OCI-LY7 (cell line): ENCODE measurements at regions not wholly inside any gene's neighbourhood (a gene's known extent, or its start where the extent isn't known, plus 50 kb on each side); places are given as distances from the start of the nearest gene placed in this dataset.

Source experiments
- CTCF ChIP-seq: fragments of 200-600 bp; sonication (generic); conservative IDR thresholded peaks from 2 replicates; pipeline ENCODE4 v1.5.1; 2014; ENCODE audit warnings: mild to moderate bottlenecking, antibody characterized with exemption, low read length, moderate library complexity, mixed read lengths
- EZH2phosphoT487 ChIP-seq: fragments of 200-600 bp; sonication (generic); IDR thresholded peaks from 2 replicates; pipeline ENCODE4 v1.6.1; 2018; ENCODE audit warnings: low read depth, borderline replicate concordance, mild to moderate bottlenecking, mixed run types, antibody characterized with exemption, low read length, moderate library complexity, mixed read lengths

GRCh38 chr4:54386042-54386669, 157.1 kb downstream of the PDGFRA start:
- TF ChIP-seq CTCF: no peak
- no peak for TF ChIP-seq EZH2phosphoT487
